GM12878 (cell line): ENCODE measurements at regions not wholly inside any gene's neighbourhood (a gene's known extent, or its start where the extent isn't known, plus 50 kb on each side); places are given as distances from the start of the nearest gene placed in this dataset.

Source experiments
- ATAC-seq: fragments of 200-7000 bp; cut with Tn5 transposase; 3 replicates; pipeline ENCODE4 v1.9.1; 2020; ENCODE audit warnings: mild to moderate bottlenecking, moderate library complexity
- BruUV-seq: library from RNA; stranded (reverse); fragments of 400-500 nt; replicated peaks from 2 replicates; lab custom pipeline; 2021; lab: Mats Ljungman, UMichigan
- CTCF ChIA-PET: fragments of 300-600 bp; sonication (Branson Sonifier 250); formaldehyde crosslinking; extraction: SDS; loops from one replicate; lab custom pipeline; 2021; ENCODE audit warnings: inconsistent platforms; lab: Yijun Ruan, JAX
- POLR2A ChIA-PET: fragments of 350-600 bp; formaldehyde crosslinking; extraction: SDS; loops from one replicate; lab custom pipeline; 2021; ENCODE audit warnings: inconsistent platforms; lab: Charles Lee
- RAD21 ChIA-PET: fragments of 300-600 bp; sonication (Branson Sonifier 250); formaldehyde crosslinking; loops from one replicate; lab custom pipeline; 2023; ENCODE audit warnings: antibody characterized with exemption; ENCODE audit not compliant: unreplicated experiment; lab: Charles Lee
- SMC1A ChIA-PET: fragments of 300-600 bp; sonication (Branson Sonifier 250); formaldehyde crosslinking; loops from one replicate; lab custom pipeline; 2023; ENCODE audit not compliant: unreplicated experiment, uncharacterized antibody; lab: Charles Lee
- DNase-seq: peaks from one replicate; pipeline ENCODE4 v3.0.0-alpha.2; 2011; ENCODE audit warnings: low read depth, low spot score
- FAIRE-seq: peaks from 3 replicates; lab custom pipeline; 2011; peaks lifted over from hg19 to GRCh38; lab: Jason Lieb, UNC
- H2AFZ ChIP-seq: 2 replicates; pipeline ENCODE4 v1.6.0; 2011; ENCODE audit warnings: low read depth, low read length, control low read depth; ENCODE audit not compliant: control insufficient read depth
- H3K27ac ChIP-seq: 2 replicates; pipeline ENCODE4 v1.5.1; 2011; ENCODE audit warnings: control low read depth; ENCODE audit not compliant: control insufficient read depth, insufficient read depth
- H3K27me3 ChIP-seq, 2 experiments: replicated peaks in 1 of 2; 2 replicates each; pipeline versions ENCODE4 v1.6.0 to v1.6.1; 2011; ENCODE audit warnings: low read length in 1 of 2; ENCODE audit not compliant: control insufficient read depth in 2 of 2, insufficient read depth in 2 of 2
- H3K36me3 ChIP-seq, 2 experiments: 2 replicates each; pipeline ENCODE4 v1.5.1; 2011; ENCODE audit warnings: low read length in 1 of 2; ENCODE audit not compliant: control insufficient read depth in 2 of 2, insufficient read depth in 2 of 2
- H3K4me1 ChIP-seq: 2 replicates; pipeline ENCODE4 v1.6.1; 2011; ENCODE audit warnings: mild to moderate bottlenecking, low read length, moderate library complexity, mixed read lengths; ENCODE audit not compliant: control insufficient read depth, insufficient read depth
- H3K4me2 ChIP-seq: 2 replicates; pipeline ENCODE4 v1.6.0; 2011; ENCODE audit warnings: control low read depth; ENCODE audit not compliant: control insufficient read depth, insufficient read depth
- H3K4me3 ChIP-seq: fragments of 200-600 bp; sonication (generic); 2 replicates; pipeline ENCODE4 v1.5.1; 2016
- H3K79me2 ChIP-seq: 2 replicates; pipeline ENCODE4 v1.6.0; 2011; ENCODE audit warnings: low read length; ENCODE audit not compliant: control insufficient read depth, insufficient read depth
- H3K9ac ChIP-seq: 2 replicates; pipeline ENCODE4 v1.8.0; 2011; ENCODE audit warnings: low read length, control low read depth, mixed read lengths; ENCODE audit not compliant: control insufficient read depth, insufficient read depth
- H3K9me3 ChIP-seq: replicated peaks from 3 replicates; pipeline ENCODE4 v1.5.1; 2011; ENCODE audit warnings: mild to moderate bottlenecking, low read length; ENCODE audit not compliant: control insufficient read depth, insufficient read depth
- H4K20me1 ChIP-seq: 2 replicates; pipeline ENCODE4 v1.6.0; 2011; ENCODE audit not compliant: control insufficient read depth, insufficient read depth
- BMI1 ChIP-seq: fragments of 450-650 bp; IDR thresholded peaks from 2 replicates; pipeline ENCODE4 v1.6.1; 2016; ENCODE audit warnings: mild to moderate bottlenecking, moderate library complexity, borderline replicate concordance
- CREB1 ChIP-seq: IDR thresholded peaks from 2 replicates; pipeline ENCODE4 v1.6.1; 2012; ENCODE audit warnings: low read depth, mild to moderate bottlenecking, inconsistent platforms
- EP300 ChIP-seq, 2 experiments: fragments of 150-350 bp in 1 of 2; IDR thresholded peaks; 2 replicates each; pipeline ENCODE4 v1.6.1; 2011 to 2012; ENCODE audit warnings: low read depth in 2 of 2, low read length in 2 of 2, borderline replicate concordance in 1 of 2, improper control_type of control experiment in 1 of 2, inconsistent platforms in 1 of 2; ENCODE audit not compliant: control insufficient read depth in 1 of 2
- SMARCA5 ChIP-seq: fragments of 450-650 bp; IDR thresholded peaks from 2 replicates; pipeline ENCODE4 v1.6.1; 2017; ENCODE audit warnings: mild to moderate bottlenecking
- TAF1 ChIP-seq: IDR thresholded peaks from 2 replicates; pipeline ENCODE4 v1.6.1; 2011; ENCODE audit warnings: mild to moderate bottlenecking, low read depth, low read length, borderline replicate concordance
- TCF3 ChIP-seq: IDR thresholded peaks from 2 replicates; pipeline ENCODE4 v1.6.1; 2012; ENCODE audit warnings: low read depth, mild to moderate bottlenecking, low read length, borderline replicate concordance; ENCODE audit not compliant: insufficient read depth
- WRNIP1 ChIP-seq: IDR thresholded peaks from 2 replicates; pipeline ENCODE4 v1.6.1; 2011; ENCODE audit warnings: low read depth, low read length, improper control_type of control experiment, borderline replicate concordance
- ZNF217 ChIP-seq: fragments of 450-650 bp; IDR thresholded peaks from 2 replicates; pipeline ENCODE4 v1.6.1; 2017; ENCODE audit warnings: antibody characterized with exemption, mild to moderate bottlenecking
- WGBS: methylation state at CpG from one replicate; pipeline ENCODE4 v1.1.6; 2016; ENCODE audit warnings: low lambda C conversion rate; ENCODE audit not compliant: insufficient replicate concordance, insufficient coverage; ENCODE audit errors: missing lambda C conversion rate; 5-methylcytosine and 5-hydroxymethylcytosine counted together
- in situ Hi-C: fragments of 300-500 bp; cut with MboI; formaldehyde crosslinking; loops from 9 replicates; pipeline ENCODE4 v1.14.3; 2018; ENCODE audit warnings: mixed read lengths
- intact Hi-C: fragments of 100-400 bp; cut with micrococcal nuclease; formaldehyde crosslinking; loops from one replicate; pipeline ENCODE4 v1.14.2; 2022; ENCODE audit not compliant: unreplicated experiment
- TF ChIP-seq, protein P1 (sequence below): fragments of 450-650 bp; conservative IDR thresholded peaks from 2 replicates; pipeline ENCODE4 v1.6.1; 2017; ENCODE audit warnings: mild to moderate bottlenecking, moderate library complexity

- Histone ChIP-seq H3K27ac (no peak overlapping the region), H3K9ac (no peak overlapping the region), H3K4me1 (no peaks in the 10 kb centered on the region), H2AFZ (no peak overlapping the region), H3K4me3 (no peak overlapping the region), H3K27me3 (no peaks in the 10 kb centered on the region), H4K20me1 (no peaks in the 10 kb centered on the region), H3K9me3 (no peaks in the 10 kb centered on the region), H3K79me2 (no peaks in the 10 kb centered on the region), H3K36me3 (no peaks in the 10 kb centered on the region), H3K4me2 (no peak overlapping the region)
- ChIA-PET CTCF (interaction anchor here (1.1 kb wide), 1 partner anchor 319 kb away, joined by 3 read pairs; no protein-coding TSS in a partner anchor), POLR2A (no interaction called here), RAD21 (no interaction called here), SMC1A (interaction anchor here (1.0 kb wide), 1 partner anchor 10 kb away, joined by 3 read pairs; no protein-coding TSS in a partner anchor)
- WGBS, result 69% methylated on average over 9 of the region's 9 CpGs
- no TSS peak for BruUV-seq
- TF ChIP-seq TCF3 (no peak), CREB1 (no peak)
- FAIRE-seq (no peak), DNase-seq (no peak), ATAC-seq (no peak)
- in situ Hi-C loops (no loop called here), intact Hi-C loops (no loop called here)
Measured at GRCh38 chr6:134474955-134475354, 157.0 kb upstream of the SGK1 start.

DNA sequence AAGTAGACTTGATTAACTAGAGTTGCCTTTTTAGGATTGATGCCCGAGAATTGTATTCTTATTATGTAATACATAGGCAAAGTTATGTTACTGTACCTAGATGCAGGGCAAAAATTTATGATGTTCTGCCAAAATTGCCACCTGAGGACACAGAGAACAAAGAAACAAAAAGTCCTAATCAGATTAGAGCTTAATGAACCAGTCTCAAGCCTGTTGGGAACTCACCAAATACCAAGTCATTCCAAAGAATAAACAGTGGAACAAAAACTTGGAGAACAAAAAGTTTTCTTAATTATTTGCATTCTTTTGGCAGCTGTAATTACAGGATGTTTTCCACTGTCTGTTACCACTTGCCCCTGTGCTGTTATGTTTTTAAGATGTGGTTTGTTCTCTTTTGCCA is 154.7 kb upstream of the SGK1 start:
- no peak overlapping the region for H3K4me2 ChIP-seq
- ATAC-seq (no peak), FAIRE-seq (no peak), DNase-seq (no peak)
- no peaks in the 10 kb centered on the region for H3K36me3 ChIP-seq
- no peaks in the 10 kb centered on the region for H3K4me1 ChIP-seq
- intact Hi-C loops (no loop called here), in situ Hi-C loops (no loop called here)
- no TSS peak for BruUV-seq
- no peak overlapping the region for H3K4me3 ChIP-seq
- no peaks in the 10 kb centered on the region for H4K20me1 ChIP-seq
- SMC1A ChIA-PET, result interaction anchor here (0.9 to 1.2 kb wide), 2 partner anchors 9 to 16 kb away, joined by 4 to 5 read pairs; no protein-coding TSS in a partner anchor
- no peaks in the 10 kb centered on the region for H3K79me2 ChIP-seq
- no peaks in the 10 kb centered on the region for H3K9me3 ChIP-seq
- 0% methylated on average over 1 of the region's 1 CpG for WGBS
- RAD21 ChIA-PET, result no interaction called here
- no peak overlapping the region for H2AFZ ChIP-seq
- CTCF ChIA-PET, result no interaction called here
- no peaks in the 10 kb centered on the region; a peak in 1 of 4 replicates for H3K27me3 ChIP-seq
- H3K27ac ChIP-seq, result no peak overlapping the region
- TF ChIP-seq WRNIP1, result no peak
- no peak for TF ChIP-seq EP300 (IDR thresholded peaks at IDR 0.05; ENCODE audit: borderline replicate concordance in 1 of 2, control insufficient read depth in 1 of 2, low read depth in 2 of 2, low read length in 2 of 2)
- no peak for TF ChIP-seq ZNF217
- TF ChIP-seq TAF1, result no peak
- TF ChIP-seq, protein P1, sequence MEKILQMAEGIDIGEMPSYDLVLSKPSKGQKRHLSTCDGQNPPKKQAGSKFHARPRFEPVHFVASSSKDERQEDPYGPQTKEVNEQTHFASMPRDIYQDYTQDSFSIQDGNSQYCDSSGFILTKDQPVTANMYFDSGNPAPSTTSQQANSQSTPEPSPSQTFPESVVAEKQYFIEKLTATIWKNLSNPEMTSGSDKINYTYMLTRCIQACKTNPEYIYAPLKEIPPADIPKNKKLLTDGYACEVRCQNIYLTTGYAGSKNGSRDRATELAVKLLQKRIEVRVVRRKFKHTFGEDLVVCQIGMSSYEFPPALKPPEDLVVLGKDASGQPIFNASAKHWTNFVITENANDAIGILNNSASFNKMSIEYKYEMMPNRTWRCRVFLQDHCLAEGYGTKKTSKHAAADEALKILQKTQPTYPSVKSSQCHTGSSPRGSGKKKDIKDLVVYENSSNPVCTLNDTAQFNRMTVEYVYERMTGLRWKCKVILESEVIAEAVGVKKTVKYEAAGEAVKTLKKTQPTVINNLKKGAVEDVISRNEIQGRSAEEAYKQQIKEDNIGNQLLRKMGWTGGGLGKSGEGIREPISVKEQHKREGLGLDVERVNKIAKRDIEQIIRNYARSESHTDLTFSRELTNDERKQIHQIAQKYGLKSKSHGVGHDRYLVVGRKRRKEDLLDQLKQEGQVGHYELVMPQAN, result no peak
- TF ChIP-seq BMI1, result no peak
- no peak for TF ChIP-seq SMARCA5
- no peak overlapping the region for H3K9ac ChIP-seq
- POLR2A ChIA-PET, result no interaction called here
